Progenitor cell of endocrine pancreas (in vitro differentiated cells): ENCODE measurements at regions not wholly inside any gene's neighbourhood (a gene's known extent, or its start where the extent isn't known, plus 50 kb on each side); places are given as distances from the start of the nearest gene placed in this dataset.
A peak's percentile ranks its signal among the peaks of the same experiment; 100 is the strongest.

ENCODE experiments used
- DNase-seq: peaks from one replicate; pipeline ENCODE4 v3.0.0; 2021; ENCODE audit warnings: low spot score; ENCODE audit not compliant: unreplicated experiment
- H3K27ac Mint-ChIP-seq: 2 replicates; pipeline ENCODE4 v1.8.0; 2021; ENCODE audit warnings: mild to moderate bottlenecking, moderate library complexity, mixed read lengths
- H3K27me3 Mint-ChIP-seq: 2 replicates; pipeline ENCODE4 v1.8.0; 2021; ENCODE audit warnings: mixed read lengths
- H3K36me3 Mint-ChIP-seq: 2 replicates; pipeline ENCODE4 v1.8.0; 2022; ENCODE audit warnings: mixed read lengths; ENCODE audit not compliant: insufficient read depth
- H3K4me1 Mint-ChIP-seq: 2 replicates; pipeline ENCODE4 v1.8.0; 2021; ENCODE audit warnings: low read depth, mixed read lengths
- H3K4me3 Mint-ChIP-seq: 2 replicates; pipeline ENCODE4 v1.8.0; 2021; ENCODE audit warnings: low read depth, mild to moderate bottlenecking, moderate library complexity, mixed read lengths
- H3K9me3 Mint-ChIP-seq: 2 replicates; pipeline ENCODE4 v1.8.0; 2021; ENCODE audit warnings: low read depth, mixed read lengths
- TF ChIP-seq, protein P1 (sequence below): fragments of 200-600 bp; sonication (generic); IDR thresholded peaks from one replicate; pipeline ENCODE4 v1.5.0; 2021; ENCODE audit warnings: antibody characterized with exemption, mild to moderate bottlenecking; ENCODE audit not compliant: unreplicated experiment

GRCh38 chr9:107127608-107128007 is 155.5 kb upstream of the RAD23B start:
- Mint-ChIP-seq H3K36me3 (no peaks in the 10 kb centered on the region), H3K27me3 (peaks cover 8% of the 10 kb centered on the region), H3K4me1 (peaks cover 6% of the 10 kb centered on the region), H3K4me3 (no peak overlapping the region), H3K27ac (no peak overlapping the region), H3K9me3 (no peaks in the 10 kb centered on the region)
- no peak for DNase-seq
- TF ChIP-seq, protein P1, sequence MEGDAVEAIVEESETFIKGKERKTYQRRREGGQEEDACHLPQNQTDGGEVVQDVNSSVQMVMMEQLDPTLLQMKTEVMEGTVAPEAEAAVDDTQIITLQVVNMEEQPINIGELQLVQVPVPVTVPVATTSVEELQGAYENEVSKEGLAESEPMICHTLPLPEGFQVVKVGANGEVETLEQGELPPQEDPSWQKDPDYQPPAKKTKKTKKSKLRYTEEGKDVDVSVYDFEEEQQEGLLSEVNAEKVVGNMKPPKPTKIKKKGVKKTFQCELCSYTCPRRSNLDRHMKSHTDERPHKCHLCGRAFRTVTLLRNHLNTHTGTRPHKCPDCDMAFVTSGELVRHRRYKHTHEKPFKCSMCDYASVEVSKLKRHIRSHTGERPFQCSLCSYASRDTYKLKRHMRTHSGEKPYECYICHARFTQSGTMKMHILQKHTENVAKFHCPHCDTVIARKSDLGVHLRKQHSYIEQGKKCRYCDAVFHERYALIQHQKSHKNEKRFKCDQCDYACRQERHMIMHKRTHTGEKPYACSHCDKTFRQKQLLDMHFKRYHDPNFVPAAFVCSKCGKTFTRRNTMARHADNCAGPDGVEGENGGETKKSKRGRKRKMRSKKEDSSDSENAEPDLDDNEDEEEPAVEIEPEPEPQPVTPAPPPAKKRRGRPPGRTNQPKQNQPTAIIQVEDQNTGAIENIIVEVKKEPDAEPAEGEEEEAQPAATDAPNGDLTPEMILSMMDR, result no peak

- peaks cover 3% of the 10 kb centered on the region for H3K4me1 Mint-ChIP-seq
- TF ChIP-seq, protein P1, result no peak
- no peak overlapping the region for H3K4me3 Mint-ChIP-seq
- H3K36me3 Mint-ChIP-seq, result no peaks in the 10 kb centered on the region
- no peak overlapping the region for H3K27ac Mint-ChIP-seq
- H3K27me3 Mint-ChIP-seq, result peaks cover 9% of the 10 kb centered on the region
- no peak for DNase-seq
- no peaks in the 10 kb centered on the region for H3K9me3 Mint-ChIP-seq
Measured at GRCh38 chr9:107131108-107131799, 151.8 kb upstream of the RAD23B start.

DNA sequence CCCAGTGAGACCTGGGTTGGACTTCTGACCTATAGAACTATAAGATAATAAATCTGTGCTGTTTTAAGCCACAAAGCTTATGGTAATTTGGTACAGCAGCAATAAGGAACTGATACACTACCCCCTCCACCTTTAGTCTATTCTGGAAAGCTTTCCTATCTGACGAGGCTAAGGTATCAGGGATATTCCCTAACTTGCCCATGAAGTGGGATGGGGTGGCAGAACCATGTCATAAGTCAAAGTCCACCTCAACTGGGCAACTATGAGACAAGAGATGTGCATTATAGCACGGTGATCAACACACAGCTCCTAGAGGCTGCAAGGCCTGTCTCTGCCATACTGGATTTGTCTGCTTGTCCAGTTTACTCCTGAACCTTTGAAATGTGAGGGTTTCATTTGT is 146.8 kb upstream of the RAD23B start:
- no peak for DNase-seq
- TF ChIP-seq, protein P1, result no peak
- H3K9me3 Mint-ChIP-seq, result no peaks in the 10 kb centered on the region
- H3K4me1 Mint-ChIP-seq, result no peaks in the 10 kb centered on the region
- no peak overlapping the region for H3K27ac Mint-ChIP-seq
- H3K27me3 Mint-ChIP-seq, result peaks cover 9% of the 10 kb centered on the region
- H3K36me3 Mint-ChIP-seq, result no peaks in the 10 kb centered on the region
- H3K4me3 Mint-ChIP-seq, result no peak overlapping the region

- TF ChIP-seq, protein P1, result peak; percentile 70
- Mint-ChIP-seq H3K27me3 (peaks cover 9% of the 10 kb centered on the region), H3K9me3 (no peaks in the 10 kb centered on the region), H3K27ac (no peak overlapping the region), H3K36me3 (no peaks in the 10 kb centered on the region), H3K4me1 (no peaks in the 10 kb centered on the region), H3K4me3 (no peak overlapping the region)
- no peak for DNase-seq
Measured at GRCh38 chr9:107137495-107138202, 145.4 kb upstream of the RAD23B start.

GRCh38 chr9:107138261-107138992 is 144.7 kb upstream of the RAD23B start:
- Mint-ChIP-seq H3K27ac (no peak overlapping the region), H3K4me3 (no peak overlapping the region), H3K27me3 (peaks cover 9% of the 10 kb centered on the region), H3K36me3 (no peaks in the 10 kb centered on the region), H3K4me1 (no peaks in the 10 kb centered on the region), H3K9me3 (no peaks in the 10 kb centered on the region)
- TF ChIP-seq, protein P1, result no peak
- no peak for DNase-seq
